ENCODE measurements at regions not wholly inside any gene's neighbourhood (a gene's known extent, or its start where the extent isn't known, plus 50 kb on each side); places are given as distances from the start of the nearest gene placed in this dataset.

- CTCF ChIA-PET = no interaction called here
- POLR2A ChIA-PET = no interaction called here
- TF ChIP-seq FOXA1 (IDR thresholded peaks at IDR 0.05) (no peak), PKNOX1 (IDR thresholded peaks at IDR 0.05) (no peak), ARNT (IDR thresholded peaks at IDR 0.05) (no peak), ZNF384 (IDR thresholded peaks at IDR 0.05) (no peak), TARDBP (IDR thresholded peaks at IDR 0.05) (no peak), FOXK2 (IDR thresholded peaks at IDR 0.05) (no peak), BHLHE40 (IDR thresholded peaks at IDR 0.05; ENCODE audit: borderline replicate concordance) (no peak), CTBP1 (IDR thresholded peaks at IDR 0.05; ENCODE audit: borderline replicate concordance) (no peak), L3MBTL2 (conservative IDR thresholded peaks at IDR 0.05) (no peak), HDGF (IDR thresholded peaks at IDR 0.05; ENCODE audit: borderline replicate concordance) (no peak), LEF1 (IDR thresholded peaks at IDR 0.05; ENCODE audit: borderline replicate concordance) (no peak), NFRKB (IDR thresholded peaks at IDR 0.05) (no peak), SP1 (IDR thresholded peaks at IDR 0.05) (no peak)
- DNase-seq (ENCODE audit: extremely low spot score) = no peak
These were observed 331.1 kb upstream of the KIAA1217 start for GRCh38 chr10:23877791-23878320.

GRCh38 chr10:23884670-23885069, 324.3 kb upstream of the KIAA1217 start:
- ChIA-PET POLR2A (no interaction called here), CTCF (no interaction called here)
- TF ChIP-seq ZNF384 (IDR thresholded peaks at IDR 0.05) (no peak), PKNOX1 (IDR thresholded peaks at IDR 0.05) (no peak), L3MBTL2 (conservative IDR thresholded peaks at IDR 0.05) (no peak), FOXM1 (IDR thresholded peaks at IDR 0.05; ENCODE audit: borderline replicate concordance) (no peak), ARNT (IDR thresholded peaks at IDR 0.05) (no peak)
- no peak for DNase-seq (ENCODE audit: extremely low spot score)

- DNase-seq (ENCODE audit: extremely low spot score) = no peak
- ChIA-PET POLR2A (no interaction called here), CTCF (interaction anchor here (0.7 to 1.2 kb wide), 2 partner anchors 96 to 506 kb away, joined by 3 read pairs; no protein-coding TSS in a partner anchor)
- no peak for TF ChIP-seq NFRKB (IDR thresholded peaks at IDR 0.05)
- no peak for TF ChIP-seq L3MBTL2 (conservative IDR thresholded peaks at IDR 0.05)
- no peak for TF ChIP-seq FOXM1 (IDR thresholded peaks at IDR 0.05; ENCODE audit: borderline replicate concordance)
- TF ChIP-seq ELF4 (IDR thresholded peaks at IDR 0.05) = no peak
- no peak for TF ChIP-seq HDGF (IDR thresholded peaks at IDR 0.05; ENCODE audit: borderline replicate concordance)
- no peak for TF ChIP-seq CTBP1 (IDR thresholded peaks at IDR 0.05; ENCODE audit: borderline replicate concordance)
- no peak for TF ChIP-seq ZNF384 (IDR thresholded peaks at IDR 0.05)
- no peak for TF ChIP-seq FOXA1 (IDR thresholded peaks at IDR 0.05)
- no peak for TF ChIP-seq FOXK2 (IDR thresholded peaks at IDR 0.05)
- no peak for TF ChIP-seq SUZ12 (IDR thresholded peaks at IDR 0.05)
- no peak for TF ChIP-seq PKNOX1 (IDR thresholded peaks at IDR 0.05)
- no peak for TF ChIP-seq BHLHE40 (IDR thresholded peaks at IDR 0.05; ENCODE audit: borderline replicate concordance)
- TF ChIP-seq ARNT (IDR thresholded peaks at IDR 0.05) = no peak
These were observed 323.1 kb upstream of the KIAA1217 start for GRCh38 chr10:23885853-23886252.

GRCh38 chr10:23886355-23886754, 322.6 kb upstream of the KIAA1217 start:
- ChIA-PET CTCF (interaction anchor here (0.7 to 1.2 kb wide), 2 partner anchors 95 to 506 kb away, joined by 3 read pairs; no protein-coding TSS in a partner anchor), POLR2A (no interaction called here)
- no peak for TF ChIP-seq NFRKB (IDR thresholded peaks at IDR 0.05)
- TF ChIP-seq TARDBP (IDR thresholded peaks at IDR 0.05) = no peak
- no peak for TF ChIP-seq LEF1 (IDR thresholded peaks at IDR 0.05; ENCODE audit: borderline replicate concordance)
- TF ChIP-seq PKNOX1 (IDR thresholded peaks at IDR 0.05) = no peak
- TF ChIP-seq SUZ12 (IDR thresholded peaks at IDR 0.05) = no peak
- no peak for TF ChIP-seq ELF4 (IDR thresholded peaks at IDR 0.05)
- no peak for TF ChIP-seq FOXM1 (IDR thresholded peaks at IDR 0.05; ENCODE audit: borderline replicate concordance)
- TF ChIP-seq FOXA1 (IDR thresholded peaks at IDR 0.05) = no peak
- no peak for TF ChIP-seq ARNT (IDR thresholded peaks at IDR 0.05)
- TF ChIP-seq SP1 (IDR thresholded peaks at IDR 0.05) = no peak
- TF ChIP-seq ZNF384 (IDR thresholded peaks at IDR 0.05) = no peak
- TF ChIP-seq HDGF (IDR thresholded peaks at IDR 0.05; ENCODE audit: borderline replicate concordance) = no peak
- peak; percentile 26 for DNase-seq (ENCODE audit: extremely low spot score)

- ChIA-PET POLR2A (no interaction called here), CTCF (no interaction called here)
- no peak for TF ChIP-seq TARDBP (IDR thresholded peaks at IDR 0.05)
- TF ChIP-seq SP1 (IDR thresholded peaks at IDR 0.05) = no peak
- no peak for TF ChIP-seq FOXA1 (IDR thresholded peaks at IDR 0.05)
- TF ChIP-seq NFRKB (IDR thresholded peaks at IDR 0.05) = no peak
- TF ChIP-seq FOXM1 (IDR thresholded peaks at IDR 0.05; ENCODE audit: borderline replicate concordance) = no peak
- no peak for TF ChIP-seq FOXK2 (IDR thresholded peaks at IDR 0.05)
- no peak for TF ChIP-seq PKNOX1 (IDR thresholded peaks at IDR 0.05)
- TF ChIP-seq LEF1 (IDR thresholded peaks at IDR 0.05; ENCODE audit: borderline replicate concordance) = no peak
- TF ChIP-seq ELF4 (IDR thresholded peaks at IDR 0.05) = no peak
- TF ChIP-seq HDGF (IDR thresholded peaks at IDR 0.05; ENCODE audit: borderline replicate concordance) = no peak
- DNase-seq (ENCODE audit: extremely low spot score) = no peak
These were observed 317.6 kb upstream of the KIAA1217 start for GRCh38 chr10:23891301-23891700.

All from HEK293T (cell line).